GM21723 (cell line): ENCODE measurements at regions not wholly inside any gene's neighbourhood (a gene's known extent, or its start where the extent isn't known, plus 50 kb on each side); places are given as distances from the start of the nearest gene placed in this dataset.

Experiments used
- ATAC-seq: cut with Tn5 transposase; IDR thresholded peaks from one replicate; pipeline ENCODE4 v1.9.1; 2021; ENCODE audit warnings: mild to moderate bottlenecking, moderate library complexity; ENCODE audit not compliant: unreplicated experiment

DNA sequence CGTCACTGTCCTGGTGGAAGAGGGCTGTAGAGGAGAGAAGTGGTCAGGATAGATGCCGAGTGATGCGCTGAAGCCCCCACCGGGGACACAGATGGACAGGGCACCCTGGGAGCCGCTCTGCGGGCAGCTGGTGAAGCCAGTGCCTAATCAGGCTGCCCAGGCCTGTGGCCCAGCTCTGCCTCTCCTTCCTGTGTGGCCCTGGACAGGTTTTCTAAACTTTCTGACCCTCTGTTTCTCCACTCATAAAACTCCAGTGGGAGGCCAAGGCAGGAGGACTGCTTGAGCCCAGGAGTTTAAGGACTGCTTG, 86.1 kb downstream of the C5orf15 start:
- ATAC-seq: no peak

DNA sequence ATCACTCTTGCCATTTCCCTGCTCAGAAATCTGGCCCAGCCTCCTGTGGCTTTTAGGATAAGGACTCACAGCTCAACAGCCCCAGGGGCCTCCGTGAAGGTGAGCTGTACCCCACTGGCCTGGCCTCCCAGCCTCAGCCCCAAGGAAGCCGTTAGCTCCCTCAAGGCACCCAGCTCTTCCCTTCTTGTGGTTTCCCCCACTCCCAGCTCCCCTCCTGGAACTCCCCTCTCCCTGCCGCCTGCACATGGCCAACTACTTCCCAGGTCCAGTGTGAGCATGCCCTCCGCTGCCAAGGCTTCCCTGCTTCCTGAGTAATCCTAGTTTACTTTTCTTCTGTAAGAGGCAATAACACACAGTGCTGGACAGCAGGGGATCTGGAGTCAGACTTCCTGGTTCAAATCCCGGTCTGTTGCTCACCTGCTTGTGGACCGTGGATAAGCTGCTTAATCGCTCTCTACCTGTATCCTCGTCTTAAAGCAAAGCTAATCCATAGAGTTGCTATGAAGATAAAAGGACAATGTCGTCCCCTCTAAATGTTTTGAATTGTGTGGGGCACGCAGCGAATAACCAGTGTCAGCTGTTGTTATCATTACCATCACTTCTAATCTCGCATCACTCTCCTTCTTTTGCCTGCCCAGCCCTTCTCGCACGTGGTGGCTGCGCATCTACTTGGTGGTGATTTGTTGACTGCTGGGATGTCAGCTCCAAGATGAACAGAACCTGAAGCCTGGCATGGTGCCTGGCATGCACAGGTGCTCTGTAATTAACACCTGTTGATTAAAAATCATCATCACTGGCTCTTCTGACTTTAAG, 86.6 kb downstream of the C5orf15 start:
- no peak for ATAC-seq

DNA sequence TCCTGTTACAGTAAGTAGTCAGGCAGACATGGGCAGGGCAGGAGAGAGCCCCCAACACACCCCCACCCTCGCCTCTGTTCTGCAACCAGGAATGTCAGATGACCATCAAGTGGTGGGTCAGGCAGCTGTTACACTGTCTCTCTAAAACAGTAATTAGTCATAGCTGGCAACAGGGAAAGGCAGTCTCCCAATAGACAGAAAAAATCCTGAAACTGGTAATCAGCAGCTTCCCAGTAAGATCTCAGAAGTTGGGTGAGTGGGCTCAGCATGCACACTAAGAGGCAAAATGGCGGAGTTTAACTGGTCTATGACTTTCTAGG, 90.2 kb downstream of the C5orf15 start:
- ATAC-seq: no peak

DNA sequence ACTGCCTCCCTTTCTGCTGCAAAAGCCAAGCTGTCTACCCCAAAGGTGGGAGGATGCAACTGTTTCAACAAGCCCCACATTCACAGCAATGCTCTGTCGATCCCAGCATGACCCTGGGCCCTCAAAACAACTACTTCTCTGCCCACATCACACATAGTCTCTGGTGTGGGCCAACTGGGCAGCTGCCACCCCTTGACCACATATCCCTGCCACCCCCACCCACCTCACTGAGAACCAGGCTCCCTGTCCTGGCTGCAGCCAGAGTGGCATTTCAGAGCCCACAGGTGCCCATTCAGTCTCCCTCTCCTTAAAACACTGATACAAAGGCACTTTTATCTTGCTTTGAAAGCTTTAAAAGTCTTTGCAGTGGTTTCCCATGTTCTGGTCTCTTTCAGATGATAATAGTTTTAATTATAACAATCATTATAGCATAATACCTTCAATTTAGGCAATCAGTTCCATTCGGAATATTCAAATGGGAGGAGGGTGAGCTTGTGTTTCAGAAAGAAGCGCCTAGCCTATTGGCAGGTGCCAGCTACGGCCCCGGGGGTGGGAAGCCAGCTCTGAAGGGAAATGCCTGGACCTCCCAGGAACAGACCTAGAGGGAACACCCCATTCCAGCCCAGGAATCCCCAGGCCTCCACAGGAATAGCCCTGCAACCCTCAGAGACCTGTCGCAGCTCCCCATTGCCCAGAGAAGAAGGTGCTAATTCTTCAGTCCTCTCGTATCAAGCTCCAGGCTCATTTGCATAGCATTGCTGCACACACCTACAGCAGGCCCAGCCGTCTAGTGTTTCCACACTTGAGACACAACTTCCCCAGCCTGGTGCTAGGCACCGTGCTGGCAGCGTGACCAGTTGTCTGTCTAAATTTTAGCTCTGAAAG, 90.8 kb downstream of the C5orf15 start:
- ATAC-seq: no peak

DNA sequence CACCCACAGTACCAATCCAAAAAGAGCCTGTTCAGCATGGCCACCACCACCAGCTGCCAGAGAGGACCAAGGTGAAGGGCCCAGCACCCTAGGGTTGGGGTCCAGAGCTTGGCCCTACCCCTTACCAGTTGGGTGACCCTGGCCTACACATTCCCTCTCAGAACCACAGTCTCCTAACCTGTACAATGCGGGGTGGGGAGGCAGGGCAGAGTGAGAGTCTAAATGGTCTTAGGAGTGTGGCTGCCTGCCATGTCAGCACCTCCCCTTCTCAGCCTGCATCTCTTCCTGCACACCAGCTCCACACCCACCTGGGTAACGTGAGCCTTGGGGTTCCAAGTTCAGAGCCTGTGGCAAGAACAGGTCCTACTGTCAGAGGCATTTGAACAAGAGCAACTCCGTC, 92.2 kb downstream of the C5orf15 start:
- ATAC-seq: no peak

DNA sequence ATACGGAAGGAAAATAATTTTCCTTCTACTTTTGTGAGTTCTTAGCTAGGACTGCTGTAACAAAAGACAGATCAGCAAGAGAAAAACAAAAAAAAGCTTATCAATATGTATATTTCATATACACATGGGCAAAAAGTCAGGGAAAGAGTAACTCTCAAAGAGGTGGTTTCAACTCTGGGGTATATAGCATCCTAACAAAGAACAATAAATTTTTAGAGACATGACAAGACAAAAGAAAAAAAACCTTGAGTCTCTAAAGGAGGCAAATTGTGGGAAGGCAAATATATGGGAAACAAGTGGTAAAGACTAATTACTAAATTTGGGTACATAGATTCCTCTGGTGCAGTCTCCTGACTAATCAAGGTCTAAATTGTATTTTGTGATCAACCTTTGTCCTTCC, 93.2 kb downstream of the C5orf15 start:
- ATAC-seq: no peak

DNA sequence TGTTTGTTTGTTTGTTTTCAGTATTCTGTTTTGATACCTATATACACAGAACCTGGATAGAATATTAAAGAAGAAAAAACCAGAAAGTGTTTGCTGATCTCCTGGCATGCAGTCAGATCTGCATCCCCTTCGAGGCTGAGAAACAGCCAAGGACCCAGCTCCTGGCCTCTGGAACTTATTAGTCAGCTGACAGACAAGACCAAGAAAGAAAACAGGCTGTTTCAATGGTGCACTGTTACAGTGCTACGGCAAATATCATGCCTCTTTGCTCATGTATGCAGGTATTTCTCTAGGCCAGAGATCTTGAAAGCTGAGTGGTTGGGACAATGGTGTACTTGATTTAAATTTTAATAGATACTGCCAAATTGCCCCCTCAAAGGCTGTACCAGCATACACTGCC, 95.0 kb downstream of the C5orf15 start:
- ATAC-seq: no peak

DNA sequence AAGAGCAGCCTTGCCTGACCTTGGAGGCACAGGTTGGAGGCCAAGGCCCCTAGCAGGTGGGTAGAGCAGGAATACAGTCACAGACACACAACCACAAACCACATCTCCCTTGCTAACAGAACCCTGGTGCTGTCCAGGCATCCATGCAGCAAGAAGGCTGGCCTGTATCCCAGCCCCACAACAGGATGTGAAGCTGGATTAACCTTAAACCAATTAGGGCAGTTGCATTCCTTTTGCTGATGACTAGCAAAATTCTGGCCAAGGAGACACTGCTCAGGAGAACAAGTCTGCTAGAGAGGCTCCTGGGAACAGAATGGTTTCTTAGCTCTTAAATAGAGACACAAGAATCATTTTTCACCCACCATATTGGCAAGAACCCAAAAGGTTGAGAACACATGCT, 97.8 kb downstream of the C5orf15 start:
- no peak for ATAC-seq

DNA sequence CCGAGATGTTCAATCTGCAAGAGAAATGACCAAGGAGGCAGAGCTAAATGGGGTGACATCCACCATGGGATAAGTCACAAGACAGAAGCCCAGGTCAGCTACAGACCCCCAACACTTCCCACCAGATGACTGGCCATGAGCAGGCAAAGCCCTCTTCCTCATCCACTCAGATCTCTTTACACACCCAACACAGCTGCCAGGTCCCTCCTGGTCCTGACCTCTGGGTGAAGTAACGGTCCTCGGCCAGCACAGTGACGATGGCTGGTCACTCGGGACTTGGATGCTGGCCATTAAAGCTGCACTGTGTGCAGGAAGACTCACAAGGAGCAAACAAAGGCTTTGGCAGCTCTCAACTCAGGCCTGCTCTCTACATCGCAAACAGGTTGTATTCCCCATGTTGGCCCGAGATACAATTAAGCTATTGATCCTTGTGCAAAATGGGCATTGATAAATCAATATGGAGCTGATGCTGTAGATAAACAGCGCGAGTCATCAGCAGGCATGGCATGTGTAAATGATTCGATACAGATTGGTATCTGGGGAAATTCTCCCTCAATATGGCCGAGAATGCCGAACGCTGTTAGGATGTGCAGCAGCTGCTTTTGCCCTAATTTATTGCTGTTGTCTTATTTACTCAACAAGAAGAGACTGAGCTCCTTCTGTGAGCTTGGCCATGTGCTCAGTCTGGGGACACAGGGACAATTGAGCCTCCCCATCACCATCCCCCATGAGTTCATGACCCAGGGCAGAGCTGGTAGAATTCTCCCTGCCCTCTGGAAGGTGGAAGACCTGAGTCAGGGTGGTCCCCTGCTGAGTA, 98.7 kb downstream of the C5orf15 start:
- ATAC-seq: no peak

DNA sequence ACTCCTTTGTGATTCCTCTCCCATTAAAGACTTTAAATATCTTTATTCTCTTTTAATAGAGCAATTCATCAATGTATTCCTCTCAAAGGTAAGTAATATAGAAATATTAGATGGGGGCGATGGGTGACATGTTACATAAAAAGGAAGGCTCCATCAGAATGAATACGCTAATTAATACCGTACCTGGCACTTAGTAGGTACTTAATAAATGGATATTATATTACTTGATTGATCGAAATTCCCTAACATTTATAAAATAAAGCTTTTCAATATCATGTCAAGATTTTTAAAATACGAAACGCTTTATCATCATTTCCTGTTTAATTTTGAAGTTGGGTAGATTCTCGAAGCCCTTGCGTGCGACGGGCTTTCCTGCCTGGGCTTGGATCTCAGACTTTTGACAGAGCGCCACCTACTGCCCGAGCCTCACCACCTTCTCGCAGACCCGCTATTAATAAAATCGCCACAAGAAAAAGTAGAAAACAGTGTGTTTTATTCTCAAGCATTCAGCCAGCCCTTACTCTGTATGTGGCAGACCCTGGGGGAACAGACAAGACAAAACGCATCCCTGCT, 99.4 kb downstream of the C5orf15 start:
- ATAC-seq: no peak

DNA sequence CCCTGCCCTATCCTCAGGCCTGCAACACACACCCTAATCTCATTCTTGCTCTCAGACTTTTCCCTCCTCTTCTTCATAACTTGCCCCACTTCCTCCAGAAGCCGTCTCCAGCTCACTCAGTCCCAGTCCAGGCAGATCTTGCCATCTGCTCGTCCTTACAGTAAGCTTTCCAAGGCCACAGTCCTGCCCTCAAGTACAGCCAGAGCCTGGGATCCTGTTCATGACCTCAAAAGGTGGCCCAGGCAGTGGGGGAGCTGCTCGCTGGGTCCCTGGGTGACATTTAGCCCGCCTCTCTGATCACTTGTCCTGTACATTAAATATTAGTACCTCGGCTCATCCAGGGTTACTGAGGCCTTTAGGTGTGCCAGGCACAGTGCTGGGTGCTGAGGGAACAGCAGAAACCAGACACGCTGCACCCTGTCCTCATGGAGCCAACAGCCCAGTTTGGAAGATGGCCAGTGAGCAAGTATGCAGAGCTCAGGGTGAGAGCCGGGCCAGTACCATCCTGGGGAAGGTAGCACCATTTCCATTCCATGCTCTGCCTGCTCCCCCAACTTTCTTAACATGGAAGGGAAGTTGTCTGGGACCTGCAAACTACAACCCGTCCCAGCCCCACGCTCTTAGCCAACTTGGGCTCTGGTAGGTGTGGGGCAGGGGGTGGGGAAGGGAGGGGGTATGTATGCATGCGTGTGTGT, 100.4 kb downstream of the C5orf15 start:
- no peak for ATAC-seq

DNA sequence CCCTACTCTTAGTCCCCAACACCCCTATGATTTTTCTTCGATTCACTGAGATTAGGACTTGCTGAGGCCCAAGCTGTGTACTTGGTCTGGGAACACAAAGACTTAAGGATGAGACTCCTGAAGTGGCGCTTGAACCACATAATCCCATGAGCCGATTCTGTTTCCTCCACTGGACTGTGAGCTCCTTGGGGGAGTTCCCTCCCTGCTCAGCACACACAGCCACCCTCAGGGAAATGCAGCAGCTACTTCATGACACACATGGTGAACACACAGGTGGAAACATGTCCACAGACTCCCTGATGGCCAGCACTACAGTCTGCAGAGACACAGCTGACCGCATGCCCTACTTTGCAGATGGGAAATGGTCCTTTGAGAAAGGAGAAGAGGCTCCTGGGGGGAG, 101.1 kb downstream of the C5orf15 start:
- no peak for ATAC-seq

DNA sequence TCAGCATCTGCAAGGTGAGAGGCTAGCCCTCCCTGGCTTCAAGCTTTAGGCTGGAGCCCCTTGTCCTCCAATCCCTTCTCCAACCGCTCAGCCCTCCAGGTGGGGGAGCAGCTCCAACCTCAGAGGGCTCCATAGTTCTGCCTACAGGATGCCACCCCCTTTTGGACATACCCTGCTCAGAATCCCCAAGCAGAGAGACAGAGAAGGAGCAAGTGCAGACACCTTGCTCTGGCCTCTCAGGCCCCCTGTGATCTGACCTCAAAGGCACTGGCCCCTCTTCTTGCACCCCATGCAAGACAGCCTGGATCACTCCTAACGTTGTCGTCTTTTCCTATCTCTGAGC, 101.6 kb downstream of the C5orf15 start:
- no peak for ATAC-seq

DNA sequence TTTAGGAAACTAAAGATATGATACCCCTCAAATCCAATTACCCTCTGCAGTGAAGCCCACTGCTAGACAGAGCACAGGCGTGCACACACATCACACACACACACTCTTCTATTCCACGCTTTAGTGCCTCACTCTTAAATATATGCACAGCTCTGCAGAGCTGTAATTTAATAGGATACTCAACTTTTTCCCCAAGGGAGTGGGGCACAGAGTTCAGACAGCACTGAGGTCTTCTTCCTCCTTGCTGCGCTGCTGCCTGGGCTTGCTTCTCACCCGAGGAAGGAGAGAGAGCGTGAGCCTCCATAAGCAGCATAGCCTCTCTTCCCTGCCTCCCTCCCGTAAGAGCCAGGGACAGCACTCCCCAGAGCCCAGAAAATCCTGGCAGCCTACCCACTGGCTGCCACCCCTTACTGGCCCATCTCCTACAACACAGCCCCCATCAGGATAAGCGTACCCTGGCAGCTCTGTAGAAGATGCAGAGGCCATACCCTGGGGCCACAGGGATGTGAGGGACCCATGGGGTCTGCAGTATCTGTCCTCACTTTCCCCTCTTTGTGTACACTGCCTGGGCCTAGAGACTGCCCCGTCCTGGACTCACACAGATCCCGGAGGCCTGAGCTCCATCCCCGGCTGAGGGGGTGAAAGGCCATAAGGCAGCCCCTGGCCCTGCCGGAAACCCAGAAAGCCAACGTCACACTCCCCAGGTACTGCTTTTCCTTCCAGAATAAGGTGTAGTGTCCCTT, 102.1 kb downstream of the C5orf15 start:
- no peak for ATAC-seq

DNA sequence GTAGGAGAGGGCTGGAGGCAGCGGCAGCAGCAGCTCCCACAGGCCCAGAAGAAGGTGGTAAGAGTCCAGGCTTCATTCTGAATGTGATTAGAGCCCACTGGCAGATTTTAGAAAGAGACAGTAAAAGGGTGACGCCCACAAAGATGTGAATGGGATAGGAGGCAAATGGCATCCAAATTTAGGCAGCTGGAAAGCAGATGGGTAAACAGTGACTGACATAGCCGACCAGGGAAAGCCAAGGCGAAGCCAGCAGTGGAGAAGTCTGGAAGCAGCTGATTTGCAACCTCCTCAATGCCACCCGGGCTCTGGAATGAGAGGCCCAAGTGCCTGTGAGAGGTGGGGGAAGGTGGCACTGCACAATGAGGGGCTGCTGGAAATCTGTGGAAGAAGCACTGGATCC, 103.3 kb downstream of the C5orf15 start:
- no peak for ATAC-seq

DNA sequence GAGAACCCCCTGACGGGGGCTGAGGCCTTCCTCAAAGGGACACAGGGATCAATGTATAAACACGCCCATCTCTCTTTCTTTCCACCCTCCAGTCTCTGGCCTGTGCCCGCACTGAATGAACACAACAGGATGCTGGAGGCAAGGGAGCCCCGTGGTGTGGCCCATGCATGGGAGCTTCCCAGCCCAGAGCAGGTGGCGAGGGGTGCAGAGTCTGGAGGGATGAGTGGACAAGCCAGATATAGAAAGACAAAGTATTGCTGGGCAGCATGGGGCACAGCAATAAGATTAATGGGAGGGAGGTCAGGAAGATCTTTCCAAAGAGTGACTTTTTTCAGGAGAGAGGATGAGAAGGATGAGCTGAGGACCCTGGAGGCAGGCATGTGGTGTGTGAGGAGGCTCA, 103.7 kb downstream of the C5orf15 start:
- no peak for ATAC-seq

DNA sequence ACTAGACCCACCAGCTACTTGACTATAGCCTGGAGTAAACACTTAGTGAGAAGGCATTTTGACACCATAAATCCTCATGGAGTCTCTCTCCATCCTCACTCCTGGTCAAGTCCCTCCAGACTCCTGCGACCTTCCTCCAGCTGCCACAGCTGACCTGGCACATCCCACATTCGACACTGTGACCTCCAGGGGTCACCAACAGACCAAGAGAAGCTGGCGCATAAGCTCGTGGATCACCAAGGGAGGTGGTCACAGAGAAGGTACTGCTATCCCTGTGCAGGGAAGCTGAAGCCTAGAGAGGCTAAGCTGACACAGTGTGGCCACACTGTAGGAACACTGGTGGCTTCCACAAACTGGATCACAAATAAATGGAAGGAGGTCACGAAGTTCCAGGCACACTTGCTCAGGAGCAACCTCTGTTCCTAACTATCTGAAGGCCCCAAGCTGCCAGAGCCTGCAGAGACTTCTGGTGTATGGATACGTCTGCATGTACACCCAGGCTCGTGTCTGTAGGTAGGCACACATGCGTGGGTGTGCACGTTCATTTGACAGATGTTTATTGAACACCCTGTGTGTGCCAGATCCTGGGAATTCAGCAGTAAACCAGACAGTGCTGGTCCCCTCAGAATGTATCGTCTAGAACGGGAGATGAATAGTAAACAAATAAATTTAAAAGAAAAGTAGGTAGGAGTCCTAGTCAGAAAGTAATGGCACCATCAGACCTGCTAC, 104.4 kb downstream of the C5orf15 start:
- ATAC-seq: no peak

DNA sequence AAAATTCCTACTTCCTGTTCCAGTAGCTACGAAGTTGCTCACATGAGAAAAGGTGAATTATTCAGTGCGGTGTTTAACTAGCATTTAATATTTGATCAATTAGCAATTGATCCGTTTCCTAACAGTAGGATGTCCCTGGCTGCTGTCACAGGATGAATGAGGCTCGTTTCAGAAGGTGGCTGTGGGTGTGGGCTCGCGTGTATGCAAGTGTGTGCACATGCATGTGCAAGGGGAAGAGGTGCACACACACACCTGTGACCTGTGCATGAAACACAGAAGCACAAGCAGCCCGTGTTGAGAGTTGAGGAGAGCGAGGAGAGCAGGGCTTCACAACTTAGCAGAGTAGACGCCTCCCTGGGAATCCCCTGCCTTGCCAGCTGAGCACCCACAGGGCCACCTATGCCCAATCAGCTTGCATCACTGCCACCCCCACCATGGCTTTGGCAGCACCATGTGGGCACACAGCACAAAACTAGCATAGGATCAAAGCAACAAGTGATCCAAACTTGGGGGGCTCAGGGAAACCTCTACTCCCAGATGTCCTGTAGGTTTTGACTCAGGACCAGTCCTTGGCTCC, 107.2 kb downstream of the C5orf15 start:
- ATAC-seq: no peak

DNA sequence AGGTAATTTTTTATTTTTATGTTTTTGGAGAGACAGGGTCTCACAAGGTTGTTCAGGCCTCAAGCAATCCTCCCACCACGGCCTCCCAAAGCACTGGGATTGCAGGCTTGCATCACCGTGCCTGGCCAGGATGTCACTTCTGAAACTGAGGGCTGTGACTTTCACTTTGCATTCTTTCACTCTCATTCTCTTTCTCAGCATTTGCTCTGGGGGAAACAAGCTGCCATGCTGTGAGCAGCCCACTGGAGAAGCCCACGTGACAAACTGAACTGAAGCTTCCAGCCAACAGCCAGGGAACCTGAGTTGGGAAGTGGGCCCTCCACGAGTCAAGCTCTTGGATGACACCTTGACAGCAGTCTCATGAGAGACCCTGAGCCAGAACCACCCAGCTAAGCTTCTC, 109.4 kb downstream of the C5orf15 start:
- ATAC-seq: no peak
